HepG2 (cell line): ENCODE measurements at regions not wholly inside any gene's neighbourhood (a gene's known extent, or its start where the extent isn't known, plus 50 kb on each side); places are given as distances from the start of the nearest gene placed in this dataset.
A peak's percentile ranks its signal among the peaks of the same experiment; 100 is the strongest.

Experiments used
- ATAC-seq: fragments of 200-7000 bp; cut with Tn5 transposase; 3 replicates; pipeline ENCODE4 v1.9.1; 2020; ENCODE audit warnings: mild to moderate bottlenecking, moderate library complexity
- BruUV-seq: library from RNA; stranded (reverse); fragments of 400-500 nt; replicated peaks from 2 replicates; lab custom pipeline; 2021; lab: Mats Ljungman, UMichigan
- CTCF ChIA-PET: fragments of 300-600 bp; formaldehyde crosslinking; extraction: SDS; loops from one replicate; lab custom pipeline; 2021; ENCODE audit warnings: low total read pairs, inconsistent platforms, low intra/inter-chr PET ratio; lab: Yijun Ruan, JAX
- POLR2A ChIA-PET: fragments of 350-600 bp; sonication (Branson Sonifier 250); formaldehyde crosslinking; loops from one replicate; lab custom pipeline; 2020; ENCODE audit warnings: antibody characterized with exemption, inconsistent platforms; lab: Yijun Ruan, JAX
- DNase-seq: peaks from one replicate; pipeline ENCODE4 v3.0.0-alpha.2; 2015; ENCODE audit warnings: low spot score
- FAIRE-seq: peaks from 3 replicates; lab custom pipeline; 2011; peaks lifted over from hg19 to GRCh38; lab: Jason Lieb, UNC
- H2AFZ ChIP-seq: one replicate; pipeline ENCODE4 v1.6.1; 2011; ENCODE audit warnings: low read length, inconsistent platforms
- H3K27ac ChIP-seq: fragments of 300-600 bp; 3 replicates; pipeline ENCODE4 v1.8.0; 2011; ENCODE audit warnings: mixed run types, mild to moderate bottlenecking, mixed read lengths, low read length, inconsistent platforms; ENCODE audit not compliant: insufficient read depth; ENCODE audit errors: extremely low read length
- H3K27me3 ChIP-seq, 2 experiments: fragments of 200-600 bp in 1 of 2; 2 replicates in 1 of 2; 3 replicates in 1 of 2; pipeline versions ENCODE4 v1.6.0 to v1.8.0; 2011; ENCODE audit warnings: low read length in 2 of 2, mild to moderate bottlenecking in 2 of 2, moderate library complexity in 2 of 2, inconsistent platforms in 1 of 2; ENCODE audit not compliant: insufficient read depth in 2 of 2, control insufficient read depth in 1 of 2
- H3K36me3 ChIP-seq, 2 experiments: fragments of 200-600 bp in 1 of 2; replicated peaks in 1 of 2; 2 replicates in 1 of 2; 3 replicates in 1 of 2; pipeline versions ENCODE4 v1.5.1 to v1.8.0; 2011; ENCODE audit warnings: low read length in 2 of 2, inconsistent platforms in 1 of 2; ENCODE audit not compliant: insufficient read depth in 2 of 2, control insufficient read depth in 1 of 2
- H3K4me1 ChIP-seq: 2 replicates; pipeline ENCODE4 v1.5.1; 2012; ENCODE audit warnings: low read length, inconsistent platforms; ENCODE audit not compliant: insufficient read depth
- H3K4me2 ChIP-seq: 2 replicates; pipeline ENCODE4 v1.6.0; 2011; ENCODE audit warnings: low read depth, low read length, inconsistent platforms
- H3K4me3 ChIP-seq, 3 experiments: fragments of 200-600 bp in 1 of 3; sonication (generic), shearing (Covaris generic) in 1 of 3; replicated peaks in 1 of 3; 2 replicates each; pipeline ENCODE4 v1.5.1; 2011 to 2016; ENCODE audit warnings: low read length in 3 of 3, inconsistent platforms in 2 of 3, low read depth in 2 of 3, mild to moderate bottlenecking in 2 of 3, control low read depth in 1 of 3, mixed read lengths in 1 of 3; ENCODE audit not compliant: insufficient read depth in 1 of 3
- H3K79me2 ChIP-seq: one replicate; pipeline ENCODE4 v1.6.1; 2011; ENCODE audit warnings: low read length, inconsistent platforms; ENCODE audit not compliant: insufficient read depth
- H3K9ac ChIP-seq: 2 replicates; pipeline ENCODE4 v1.6.0; 2011; ENCODE audit warnings: mild to moderate bottlenecking, low read depth, low read length, inconsistent platforms; ENCODE audit not compliant: insufficient read depth
- H3K9me3 ChIP-seq: 2 replicates; pipeline ENCODE4 v1.5.1; 2012; ENCODE audit warnings: mild to moderate bottlenecking, low read length
- H4K20me1 ChIP-seq: 2 replicates; pipeline ENCODE4 v1.6.0; 2011; ENCODE audit warnings: inconsistent platforms, mild to moderate bottlenecking, low read length, moderate library complexity; ENCODE audit not compliant: insufficient read depth
- ATRX ChIP-seq: sonication (generic); formaldehyde crosslinking; IDR thresholded peaks from 2 replicates; pipeline ENCODE4 v1.4.0; 2020; ENCODE audit warnings: missing genetic modification reagents, borderline replicate concordance
- CREB1 ChIP-seq, 2 experiments: fragments of 450-650 bp in 1 of 2; IDR thresholded peaks; 2 replicates each; pipeline ENCODE4 v1.6.1; 2016 to 2017; ENCODE audit warnings: control low read depth in 1 of 2, mild to moderate bottlenecking in 1 of 2, missing compliant biosample characterization in 1 of 2, missing genetic modification characterization in 1 of 2
- ISL2 ChIP-seq: sonication (generic); formaldehyde crosslinking; IDR thresholded peaks from 2 replicates; pipeline ENCODE4 v1.5.0; 2020; ENCODE audit warnings: missing genetic modification reagents
- LBX2 ChIP-seq: sonication (generic); formaldehyde crosslinking; IDR thresholded peaks from 2 replicates; pipeline ENCODE4 v1.5.0; 2020; ENCODE audit warnings: missing genetic modification reagents, mild to moderate bottlenecking, borderline replicate concordance
- SCMH1 ChIP-seq: sonication (generic); formaldehyde crosslinking; IDR thresholded peaks from 2 replicates; pipeline ENCODE4 v1.9.0; 2021; ENCODE audit warnings: missing genetic modification reagents, mild to moderate bottlenecking, borderline replicate concordance
- SIX4 ChIP-seq: sonication (generic); formaldehyde crosslinking; IDR thresholded peaks from 2 replicates; pipeline ENCODE4 v1.4.0; 2020; ENCODE audit warnings: missing genetic modification reagents
- ZNF101 ChIP-seq: sonication (generic); formaldehyde crosslinking; IDR thresholded peaks from 2 replicates; pipeline ENCODE4 v1.4.0; 2020; ENCODE audit warnings: mild to moderate bottlenecking, low read depth, missing genetic modification reagents, borderline replicate concordance
- WGBS: methylation state at CpG from one replicate; pipeline ENCODE4 v1.1.6; 2017; ENCODE audit warnings: low lambda C conversion rate; 5-methylcytosine and 5-hydroxymethylcytosine counted together
- in situ Hi-C: cut with HindIII; loops from 2 replicates; pipeline ENCODE4 v1.10.0; 2017; ENCODE audit warnings: low pct_unique_long_range_greater_than_20kb; ENCODE audit not compliant: extremely low pct_ligation_motif_present
- intact Hi-C: fragments of 100-400 bp; cut with micrococcal nuclease; formaldehyde crosslinking; loops from one replicate; pipeline ENCODE4 v1.10.0; 2022; ENCODE audit not compliant: unreplicated experiment
- TF ChIP-seq, protein P1 (sequence below): sonication (generic); formaldehyde crosslinking; IDR thresholded peaks from 2 replicates; pipeline ENCODE4 v1.4.0; 2020; ENCODE audit warnings: missing genetic modification reagents, borderline replicate concordance

DNA sequence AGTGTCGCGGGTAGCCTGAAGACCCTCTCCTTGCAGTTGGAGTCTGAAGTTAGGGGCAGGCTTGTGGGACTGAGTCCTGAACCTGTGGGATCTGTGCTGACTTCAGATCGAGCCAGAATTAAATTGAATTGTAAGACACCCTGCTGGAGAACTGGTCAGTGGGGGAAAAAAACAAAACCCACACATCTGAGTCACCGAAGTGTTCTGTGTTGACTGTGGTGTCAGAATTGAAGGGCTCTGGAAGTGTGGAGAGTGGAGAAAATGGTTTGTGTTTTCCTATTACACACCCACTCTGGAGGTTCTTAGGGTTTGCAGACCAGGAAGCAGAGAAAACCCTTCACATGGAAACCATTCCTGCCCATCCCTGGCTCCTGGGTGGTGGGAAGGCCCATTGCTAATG is 209.5 kb upstream of the GALNT2 start (continued):
- TF ChIP-seq SCMH1 (no peak), ZNF101 (CRISPR knock-in tag) (no peak), SIX4 (CRISPR knock-in tag) (no peak), ISL2 (CRISPR knock-in tag) (no peak)
- TF ChIP-seq, protein P1, sequence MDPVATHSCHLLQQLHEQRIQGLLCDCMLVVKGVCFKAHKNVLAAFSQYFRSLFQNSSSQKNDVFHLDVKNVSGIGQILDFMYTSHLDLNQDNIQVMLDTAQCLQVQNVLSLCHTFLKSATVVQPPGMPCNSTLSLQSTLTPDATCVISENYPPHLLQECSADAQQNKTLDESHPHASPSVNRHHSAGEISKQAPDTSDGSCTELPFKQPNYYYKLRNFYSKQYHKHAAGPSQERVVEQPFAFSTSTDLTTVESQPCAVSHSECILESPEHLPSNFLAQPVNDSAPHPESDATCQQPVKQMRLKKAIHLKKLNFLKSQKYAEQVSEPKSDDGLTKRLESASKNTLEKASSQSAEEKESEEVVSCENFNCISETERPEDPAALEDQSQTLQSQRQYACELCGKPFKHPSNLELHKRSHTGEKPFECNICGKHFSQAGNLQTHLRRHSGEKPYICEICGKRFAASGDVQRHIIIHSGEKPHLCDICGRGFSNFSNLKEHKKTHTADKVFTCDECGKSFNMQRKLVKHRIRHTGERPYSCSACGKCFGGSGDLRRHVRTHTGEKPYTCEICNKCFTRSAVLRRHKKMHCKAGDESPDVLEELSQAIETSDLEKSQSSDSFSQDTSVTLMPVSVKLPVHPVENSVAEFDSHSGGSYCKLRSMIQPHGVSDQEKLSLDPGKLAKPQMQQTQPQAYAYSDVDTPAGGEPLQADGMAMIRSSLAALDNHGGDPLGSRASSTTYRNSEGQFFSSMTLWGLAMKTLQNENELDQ (CRISPR knock-in tag), result no peak

DNA sequence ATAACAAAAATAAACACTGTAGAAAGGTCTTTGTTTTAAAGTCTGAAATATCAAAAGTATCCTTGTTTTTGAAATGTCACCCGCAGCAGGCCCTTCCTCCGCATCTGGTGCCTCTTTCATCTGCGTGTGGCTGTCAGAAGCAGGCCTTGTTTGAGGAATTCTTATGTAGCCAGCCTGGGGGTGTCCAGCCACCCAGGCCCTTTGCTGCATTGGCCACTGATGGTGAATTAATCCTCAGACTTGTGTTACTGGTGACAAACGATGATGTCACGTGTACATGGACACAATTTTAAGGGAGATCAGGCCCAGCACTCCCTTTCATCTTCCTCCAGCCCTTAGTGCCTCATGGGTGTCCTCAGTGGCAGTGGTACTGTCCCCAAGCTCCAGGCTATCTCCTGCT is 208.0 kb upstream of the GALNT2 start:
- no peaks in the 10 kb centered on the region for H3K79me2 ChIP-seq
- intact Hi-C loops, result no loop called here
- H4K20me1 ChIP-seq, result no peaks in the 10 kb centered on the region
- H3K27me3 ChIP-seq, result peaks cover 0 to 33% of the 10 kb centered on the region in 2 experiments; a peak in 3 of 5 replicates
- no peaks in the 10 kb centered on the region for H3K36me3 ChIP-seq
- POLR2A ChIA-PET, result no interaction called here
- no peaks in the 10 kb centered on the region for H3K9me3 ChIP-seq
- peak; percentile 38 for TF ChIP-seq CREB1 (IDR thresholded peaks at IDR 0.05)
- TF ChIP-seq CREB1 (CRISPR knock-in tag; IDR thresholded peaks at IDR 0.05), result no peak
- TF ChIP-seq ATRX (CRISPR knock-in tag), result no peak
- no peak for TF ChIP-seq LBX2 (CRISPR knock-in tag)
- H3K4me2 ChIP-seq, result no peak overlapping the region
- DNase-seq (no peak), FAIRE-seq (no peak), ATAC-seq (no peak)
- no TSS peak for BruUV-seq
- no peaks in the 10 kb centered on the region for H3K4me1 ChIP-seq
- no peak overlapping the region for H3K4me3 ChIP-seq
- H2AFZ ChIP-seq, result no peak overlapping the region
- in situ Hi-C loops, result no loop called here
- 36% methylated on average over 5 of the region's 5 CpGs for WGBS
- H3K9ac ChIP-seq, result no peak overlapping the region
- CTCF ChIA-PET, result no interaction called here
- H3K27ac ChIP-seq, result no peak overlapping the region
